NCI-H146 (cell line): ENCODE measurements at regions not wholly inside any gene's neighbourhood (a gene's known extent, or its start where the extent isn't known, plus 50 kb on each side); places are given as distances from the start of the nearest gene placed in this dataset.

Experiments used
- DNase-seq: peaks from one replicate; lab custom pipeline; 2025; lab: John Stamatoyannopoulos, UW

- DNase-seq: no peak
Observed at GRCh38 chr1:83813576-83813975, 185.4 kb downstream of the TTLL7 start.

- no peak for DNase-seq
Observed at GRCh38 chr1:83810144-83810543, 188.8 kb downstream of the TTLL7 start.

- DNase-seq: no peak
Observed at GRCh38 chr1:83808536-83808935, 190.4 kb downstream of the TTLL7 start.

DNA sequence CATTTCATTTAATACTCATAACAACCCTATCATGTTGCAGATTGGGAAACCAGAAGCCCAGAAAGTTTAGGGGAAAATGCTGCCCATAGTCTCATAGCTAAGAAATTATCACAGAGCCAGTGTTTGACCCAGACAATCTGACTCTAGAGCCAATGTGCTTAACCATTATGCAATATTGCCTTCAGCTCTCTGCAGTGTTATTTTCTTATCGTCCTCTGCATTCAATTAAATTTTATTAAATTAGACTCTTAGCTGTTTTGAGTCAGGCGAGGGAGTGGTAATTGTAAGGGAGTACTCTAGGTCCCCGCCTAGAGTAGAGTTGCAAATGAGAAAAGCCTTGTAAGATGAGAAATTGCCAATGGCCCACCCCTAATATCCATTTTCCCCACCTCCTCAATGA, 191.1 kb downstream of the TTLL7 start:
- no peak for DNase-seq

- no peak for DNase-seq
Observed at GRCh38 chr1:83807231-83807630, 191.7 kb downstream of the TTLL7 start.

- no peak for DNase-seq
Observed at GRCh38 chr1:83805921-83806320, 193.0 kb downstream of the TTLL7 start.

- DNase-seq: no peak
Observed at GRCh38 chr1:83802460-83803152, 196.3 kb downstream of the TTLL7 start.

DNA sequence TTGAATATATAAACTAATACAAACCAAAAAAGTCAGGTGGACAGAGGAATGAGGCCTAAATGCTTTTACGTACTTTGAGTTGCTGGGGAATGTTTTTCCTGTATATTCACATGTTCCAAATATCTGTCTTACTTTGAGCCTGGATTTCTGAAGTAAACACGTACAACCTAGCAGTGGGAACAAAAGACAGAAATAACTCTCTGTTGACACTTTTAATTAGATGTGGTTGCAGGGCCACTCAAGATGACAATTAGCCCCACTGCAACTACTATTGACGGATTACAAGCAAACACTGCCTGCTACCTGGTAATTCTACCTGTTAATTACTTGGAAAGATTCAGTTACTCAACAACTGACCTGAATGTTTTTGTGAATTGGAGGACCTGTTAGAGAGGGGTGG, 196.9 kb downstream of the TTLL7 start:
- DNase-seq: peak; percentile 77

DNA sequence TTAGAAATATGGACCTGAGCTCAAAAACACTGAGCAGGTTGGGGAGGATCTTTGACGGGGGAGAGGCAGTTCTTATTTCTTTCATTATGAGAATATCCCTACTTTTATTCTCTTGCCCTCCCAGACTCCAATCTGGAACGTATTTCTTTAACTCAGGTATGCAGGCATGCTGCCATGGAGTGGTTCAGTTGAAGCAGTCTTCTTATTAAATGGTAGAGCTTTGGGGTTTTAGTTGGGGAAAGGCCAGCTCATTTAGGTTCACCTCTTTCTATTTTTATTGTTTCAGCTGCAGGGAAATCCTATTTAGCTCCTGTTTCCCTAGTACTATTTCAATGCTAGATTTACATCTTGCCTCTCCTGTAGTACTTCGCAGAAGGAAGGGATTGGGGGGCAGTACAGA, 198.9 kb downstream of the TTLL7 start:
- no peak for DNase-seq

- DNase-seq: no peak
Observed at GRCh38 chr1:83799594-83799993, 199.3 kb downstream of the TTLL7 start.

- DNase-seq: no peak
Observed at GRCh38 chr1:83798965-83799364, 200.0 kb downstream of the TTLL7 start.

GRCh38 chr1:83796409-83796808, 202.5 kb downstream of the TTLL7 start:
- no peak for DNase-seq

DNA sequence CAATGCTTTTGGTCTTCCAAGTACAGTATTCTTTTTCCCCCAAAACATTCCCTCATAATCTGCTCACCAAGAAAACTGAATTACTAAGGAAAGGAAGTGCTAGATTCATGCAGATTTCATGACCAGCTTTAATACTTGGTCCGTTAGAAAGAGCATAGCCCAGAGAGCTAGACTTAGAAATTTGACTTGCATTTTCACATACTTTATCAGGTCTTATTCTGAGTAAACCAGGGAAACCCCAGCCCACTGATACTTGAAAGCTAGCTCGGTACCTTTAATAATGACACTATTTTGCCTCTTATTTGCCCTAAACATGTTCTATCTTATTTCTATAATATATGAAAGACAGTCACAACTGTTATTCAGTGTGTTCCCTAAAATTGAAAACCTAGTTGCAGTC, 204.5 kb downstream of the TTLL7 start:
- DNase-seq: no peak

- no peak for DNase-seq
Observed at GRCh38 chr1:83791821-83792437, 207.0 kb downstream of the TTLL7 start.

GRCh38 chr1:83790446-83790845, 208.5 kb downstream of the TTLL7 start:
- no peak for DNase-seq

- no peak for DNase-seq
Observed at GRCh38 chr1:83787246-83787998, 211.5 kb downstream of the TTLL7 start.

GRCh38 chr1:83781667-83782066, 217.3 kb downstream of the TTLL7 start:
- DNase-seq: no peak

DNA sequence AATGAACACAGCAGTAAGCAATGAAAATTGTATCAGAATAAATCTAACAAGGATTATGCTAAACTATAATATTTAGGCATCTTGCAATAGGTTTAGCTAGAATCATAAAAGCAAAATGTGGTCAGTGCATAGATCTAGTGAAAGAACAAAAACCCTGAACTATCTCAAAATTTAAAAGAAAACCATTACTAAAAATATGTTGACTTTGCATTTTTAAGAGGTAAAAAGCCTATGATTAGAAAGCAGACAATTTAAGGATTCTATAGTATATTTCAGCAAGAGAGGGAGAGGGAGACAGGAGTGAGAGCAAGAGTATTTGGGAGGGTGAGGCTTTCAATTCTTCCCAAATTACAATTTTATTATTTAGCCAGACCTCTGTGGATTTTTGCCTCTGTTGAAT, 219.4 kb downstream of the TTLL7 start:
- no peak for DNase-seq

- no peak for DNase-seq
Observed at GRCh38 chr1:83777758-83778101, 221.2 kb downstream of the TTLL7 start.

GRCh38 chr1:83776913-83777757, 221.8 kb downstream of the TTLL7 start:
- peak; percentile 29 for DNase-seq

DNA sequence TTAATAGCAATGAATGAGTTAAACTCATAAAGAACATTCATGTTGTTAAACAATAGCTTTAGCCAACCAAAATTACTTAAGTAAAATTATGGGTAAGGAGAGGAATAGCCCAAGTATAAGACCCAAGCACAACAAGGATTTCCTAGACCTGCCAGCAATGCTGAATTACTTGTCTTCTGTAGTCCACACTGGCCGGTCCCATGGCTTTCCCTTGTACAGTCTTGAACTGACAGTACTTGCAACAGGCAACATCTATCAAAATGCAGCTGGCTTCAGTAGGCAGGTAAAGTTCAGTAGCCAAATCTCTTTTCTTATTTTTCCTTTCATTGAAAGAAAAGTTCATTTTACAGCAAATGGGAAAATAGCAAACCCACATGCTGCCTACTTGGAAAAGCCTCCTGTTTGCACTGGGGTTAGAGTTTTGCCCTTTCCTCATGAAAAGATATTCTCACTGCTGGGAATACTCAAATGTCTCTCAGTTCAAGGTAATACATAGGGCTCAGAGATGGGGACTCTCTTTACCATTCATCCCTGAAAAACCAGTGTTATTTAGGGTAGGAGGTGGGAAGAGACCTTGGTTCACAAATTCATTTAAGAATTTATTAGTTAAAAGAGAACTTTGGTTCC, 222.8 kb downstream of the TTLL7 start:
- no peak for DNase-seq

- no peak for DNase-seq
Observed at GRCh38 chr1:83773059-83773458, 225.9 kb downstream of the TTLL7 start.
